ENCODE measurements at regions not wholly inside any gene's neighbourhood (a gene's known extent, or its start where the extent isn't known, plus 50 kb on each side); places are given as distances from the start of the nearest gene placed in this dataset.

DNA sequence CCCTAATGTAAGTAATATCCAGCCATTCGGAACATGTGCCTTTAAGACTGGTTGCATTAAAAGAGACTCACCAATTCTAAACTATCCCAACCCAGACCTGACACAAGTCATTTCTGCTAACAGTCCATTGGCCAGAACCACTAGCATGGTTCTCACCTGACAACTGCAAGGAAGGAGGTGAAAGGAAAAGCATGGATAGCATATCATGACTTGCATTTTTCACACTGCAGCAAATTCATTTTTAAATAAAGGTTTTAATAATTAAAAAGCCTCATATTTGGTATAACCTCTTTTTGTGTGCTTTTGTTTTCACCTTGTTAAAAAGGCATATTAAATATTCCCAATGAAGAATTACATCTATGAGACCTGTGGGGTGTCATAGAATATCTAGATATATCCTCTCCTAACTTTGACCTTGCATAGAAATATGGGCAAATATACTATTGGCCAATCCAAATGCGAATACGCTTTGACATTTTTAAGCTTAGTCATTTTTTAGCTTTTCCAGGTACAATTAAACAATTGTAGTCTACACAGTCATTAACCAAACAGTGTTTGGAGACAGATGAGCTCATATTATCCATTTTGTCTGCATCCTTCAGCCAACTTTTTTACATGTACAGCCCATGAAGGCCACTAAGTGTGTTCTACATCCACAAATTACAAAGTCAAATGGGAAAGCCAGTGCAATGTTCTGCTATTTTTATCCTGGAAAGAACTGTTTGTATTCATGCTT, 295.3 kb downstream of the PDGFC start:
- TF ChIP-seq, protein P1, sequence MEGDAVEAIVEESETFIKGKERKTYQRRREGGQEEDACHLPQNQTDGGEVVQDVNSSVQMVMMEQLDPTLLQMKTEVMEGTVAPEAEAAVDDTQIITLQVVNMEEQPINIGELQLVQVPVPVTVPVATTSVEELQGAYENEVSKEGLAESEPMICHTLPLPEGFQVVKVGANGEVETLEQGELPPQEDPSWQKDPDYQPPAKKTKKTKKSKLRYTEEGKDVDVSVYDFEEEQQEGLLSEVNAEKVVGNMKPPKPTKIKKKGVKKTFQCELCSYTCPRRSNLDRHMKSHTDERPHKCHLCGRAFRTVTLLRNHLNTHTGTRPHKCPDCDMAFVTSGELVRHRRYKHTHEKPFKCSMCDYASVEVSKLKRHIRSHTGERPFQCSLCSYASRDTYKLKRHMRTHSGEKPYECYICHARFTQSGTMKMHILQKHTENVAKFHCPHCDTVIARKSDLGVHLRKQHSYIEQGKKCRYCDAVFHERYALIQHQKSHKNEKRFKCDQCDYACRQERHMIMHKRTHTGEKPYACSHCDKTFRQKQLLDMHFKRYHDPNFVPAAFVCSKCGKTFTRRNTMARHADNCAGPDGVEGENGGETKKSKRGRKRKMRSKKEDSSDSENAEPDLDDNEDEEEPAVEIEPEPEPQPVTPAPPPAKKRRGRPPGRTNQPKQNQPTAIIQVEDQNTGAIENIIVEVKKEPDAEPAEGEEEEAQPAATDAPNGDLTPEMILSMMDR (IDR thresholded peaks at IDR 0.05) = no peak
- no peaks in the 10 kb centered on the region for H3K27me3 ChIP-seq
- no peaks in the 10 kb centered on the region for H3K4me1 ChIP-seq
- no peak overlapping the region for H3K4me3 ChIP-seq
- H3K36me3 ChIP-seq = no peaks in the 10 kb centered on the region
- DNase-seq (no peak), ATAC-seq (no peak)
- H3K27ac ChIP-seq = no peak overlapping the region
- H3K9me3 ChIP-seq = no peaks in the 10 kb centered on the region
- intact Hi-C loops (cut with DNase I) = no loop called here

DNA sequence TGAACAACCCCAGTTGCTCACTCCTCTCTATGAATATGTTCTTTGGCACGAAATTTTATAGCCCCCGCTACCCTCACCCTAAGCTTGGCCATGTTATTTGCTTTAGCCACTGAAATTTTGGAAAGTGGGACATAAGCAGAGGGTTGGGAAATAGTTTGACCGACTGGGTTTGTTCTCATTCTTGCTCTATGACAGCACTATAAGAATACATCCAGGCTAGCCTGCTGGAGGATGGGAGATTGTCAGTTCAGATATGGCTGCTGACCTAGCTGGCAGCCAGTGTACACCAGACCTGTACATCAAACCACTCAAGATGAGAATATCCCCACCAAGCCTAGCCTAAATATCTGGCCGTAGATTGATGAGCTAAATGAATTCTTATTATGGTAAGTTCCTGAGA, 298.1 kb downstream of the PDGFC start:
- intact Hi-C loops (cut with DNase I) = no loop called here
- Histone ChIP-seq H3K27me3 (no peaks in the 10 kb centered on the region), H3K9me3 (no peaks in the 10 kb centered on the region), H3K36me3 (no peaks in the 10 kb centered on the region), H3K4me1 (no peaks in the 10 kb centered on the region), H3K4me3 (no peak overlapping the region), H3K27ac (no peak overlapping the region)
- ATAC-seq (no peak), DNase-seq (no peak)
- TF ChIP-seq, protein P1 (IDR thresholded peaks at IDR 0.05) = no peak

DNA sequence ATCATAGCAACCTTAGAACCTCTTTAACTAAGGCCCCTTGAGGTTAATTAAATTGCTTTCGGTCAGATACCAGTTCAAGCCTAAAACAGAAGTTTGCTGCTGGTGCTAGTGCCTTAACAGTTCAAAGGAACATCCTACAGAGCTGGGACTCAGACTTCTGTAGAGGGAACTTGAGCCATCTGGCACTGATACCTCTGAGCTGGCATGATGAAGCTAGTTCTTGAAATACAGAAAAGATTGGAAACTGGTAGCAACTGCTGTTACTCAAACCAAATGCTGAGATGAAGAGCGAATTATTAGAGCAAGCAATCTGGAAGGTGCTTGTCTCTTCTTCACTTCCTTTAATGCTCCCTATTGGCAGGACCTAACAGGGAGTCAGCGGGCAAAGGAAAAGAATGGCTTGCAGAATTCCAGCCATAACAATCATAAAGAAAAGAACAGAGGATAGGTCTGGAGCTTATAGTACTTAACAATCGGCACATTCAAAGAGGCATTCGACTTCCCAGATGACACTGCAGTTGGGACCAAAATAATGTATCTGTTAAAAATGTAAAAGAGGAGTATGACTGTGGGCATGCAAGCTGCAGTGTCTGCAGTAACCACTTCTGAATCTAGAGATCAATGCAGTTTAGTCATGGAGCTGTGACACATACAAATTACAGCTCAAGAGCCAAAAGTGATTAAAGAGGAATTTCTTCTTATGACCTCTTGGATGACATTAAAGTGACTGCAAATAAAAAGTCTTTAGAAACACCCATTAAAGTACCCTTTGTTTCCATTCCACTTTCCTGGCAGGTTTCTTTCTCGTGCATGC, 298.9 kb downstream of the PDGFC start:
- TF ChIP-seq, protein P1 (IDR thresholded peaks at IDR 0.05) = no peak
- intact Hi-C loops (cut with DNase I) = no loop called here

DNA sequence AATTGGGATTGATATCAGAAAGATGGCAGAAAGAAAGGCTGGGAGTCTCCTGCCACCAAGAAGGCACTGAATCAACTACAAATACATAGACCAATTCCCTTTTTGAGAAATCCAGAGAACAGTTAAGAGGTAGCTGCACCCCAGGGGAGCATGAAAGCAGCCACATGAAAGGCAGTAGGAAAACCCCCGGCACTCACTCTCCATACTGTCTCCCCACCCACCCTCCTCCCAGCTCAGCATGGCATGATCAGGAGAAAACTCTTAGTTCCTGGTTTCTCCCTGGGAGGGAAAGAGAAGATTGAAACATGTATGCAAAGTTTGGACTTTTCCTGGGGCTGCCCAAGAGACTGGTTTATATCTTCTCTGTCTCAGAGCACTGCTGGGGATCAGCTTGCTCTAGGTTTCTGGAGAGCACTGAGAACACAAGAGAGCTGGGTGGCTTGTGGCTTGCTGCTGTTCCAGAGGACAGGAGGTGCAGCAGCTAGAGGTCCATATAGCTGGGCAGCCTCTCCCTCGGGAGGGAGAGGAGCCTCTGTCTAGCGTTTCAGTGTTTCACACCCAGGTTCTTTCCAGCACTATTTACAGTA, 305.7 kb downstream of the PDGFC start:
- intact Hi-C loops (cut with DNase I) = no loop called here
- TF ChIP-seq, protein P1 (IDR thresholded peaks at IDR 0.05) = no peak
- DNase-seq (no peak), ATAC-seq (no peak)
- Histone ChIP-seq H3K4me3 (no peak overlapping the region), H3K27me3 (no peaks in the 10 kb centered on the region), H3K9me3 (no peaks in the 10 kb centered on the region), H3K36me3 (no peaks in the 10 kb centered on the region), H3K27ac (no peak overlapping the region), H3K4me1 (no peaks in the 10 kb centered on the region)

More for the DNA sequence above, 298.9 kb downstream of the PDGFC start:
- H3K9me3 ChIP-seq = no peaks in the 10 kb centered on the region
- DNase-seq (no peak), ATAC-seq (no peak)
- no peaks in the 10 kb centered on the region for H3K4me1 ChIP-seq
- H3K4me3 ChIP-seq = no peak overlapping the region
- no peaks in the 10 kb centered on the region for H3K27me3 ChIP-seq
- no peaks in the 10 kb centered on the region for H3K36me3 ChIP-seq
- no peak overlapping the region for H3K27ac ChIP-seq

DNA sequence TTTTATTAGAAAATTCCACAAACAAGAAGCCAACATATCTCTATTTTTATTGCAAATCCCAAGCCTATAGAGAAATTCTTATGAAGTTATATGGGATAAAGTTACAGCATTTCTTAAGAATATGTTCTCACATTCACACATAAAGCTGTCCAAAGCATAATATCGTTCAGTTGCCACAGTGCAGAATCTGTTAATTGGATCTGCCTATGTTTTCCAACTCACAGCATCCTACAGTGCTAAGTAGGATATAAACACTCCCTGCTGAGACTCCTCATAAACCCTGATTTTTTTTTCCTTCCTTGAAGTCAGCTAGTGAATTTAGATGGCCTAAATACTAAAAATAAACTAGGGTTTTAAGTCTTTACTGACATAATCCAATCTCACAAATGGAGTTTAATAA, 307.9 kb downstream of the PDGFC start:
- DNase-seq (no peak), ATAC-seq (no peak)
- TF ChIP-seq, protein P1 (IDR thresholded peaks at IDR 0.05) = no peak
- H3K36me3 ChIP-seq = no peaks in the 10 kb centered on the region
- H3K4me3 ChIP-seq = no peak overlapping the region
- no peaks in the 10 kb centered on the region for H3K9me3 ChIP-seq
- no peak overlapping the region for H3K27ac ChIP-seq
- no peaks in the 10 kb centered on the region for H3K4me1 ChIP-seq
- H3K27me3 ChIP-seq = no peaks in the 10 kb centered on the region
- intact Hi-C loops (cut with DNase I) = no loop called here
